ENCODE measurements at regions not wholly inside any gene's neighbourhood (a gene's known extent, or its start where the extent isn't known, plus 50 kb on each side); places are given as distances from the start of the nearest gene placed in this dataset.

DNA sequence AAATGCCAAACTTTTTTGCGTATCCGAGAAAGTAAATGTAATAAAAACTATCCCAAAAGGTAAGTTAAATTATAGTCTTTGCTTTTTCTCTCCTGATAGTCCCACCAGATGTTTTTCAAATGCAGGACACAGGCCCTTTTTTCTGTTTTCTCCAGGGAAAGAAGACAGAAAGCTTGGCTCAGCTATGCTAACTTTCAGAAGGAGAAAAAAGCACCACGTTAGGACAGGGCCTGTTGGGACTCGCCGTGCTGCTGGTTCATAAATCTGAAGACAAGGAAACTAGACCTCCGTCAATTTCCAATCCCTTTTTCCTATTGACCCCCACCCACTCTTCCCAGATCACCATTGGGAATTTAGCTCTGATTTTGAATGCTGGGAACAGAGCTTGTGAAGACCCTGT lies 220.9 kb upstream of the SFRP2 start:
- TF ChIP-seq, protein P1, sequence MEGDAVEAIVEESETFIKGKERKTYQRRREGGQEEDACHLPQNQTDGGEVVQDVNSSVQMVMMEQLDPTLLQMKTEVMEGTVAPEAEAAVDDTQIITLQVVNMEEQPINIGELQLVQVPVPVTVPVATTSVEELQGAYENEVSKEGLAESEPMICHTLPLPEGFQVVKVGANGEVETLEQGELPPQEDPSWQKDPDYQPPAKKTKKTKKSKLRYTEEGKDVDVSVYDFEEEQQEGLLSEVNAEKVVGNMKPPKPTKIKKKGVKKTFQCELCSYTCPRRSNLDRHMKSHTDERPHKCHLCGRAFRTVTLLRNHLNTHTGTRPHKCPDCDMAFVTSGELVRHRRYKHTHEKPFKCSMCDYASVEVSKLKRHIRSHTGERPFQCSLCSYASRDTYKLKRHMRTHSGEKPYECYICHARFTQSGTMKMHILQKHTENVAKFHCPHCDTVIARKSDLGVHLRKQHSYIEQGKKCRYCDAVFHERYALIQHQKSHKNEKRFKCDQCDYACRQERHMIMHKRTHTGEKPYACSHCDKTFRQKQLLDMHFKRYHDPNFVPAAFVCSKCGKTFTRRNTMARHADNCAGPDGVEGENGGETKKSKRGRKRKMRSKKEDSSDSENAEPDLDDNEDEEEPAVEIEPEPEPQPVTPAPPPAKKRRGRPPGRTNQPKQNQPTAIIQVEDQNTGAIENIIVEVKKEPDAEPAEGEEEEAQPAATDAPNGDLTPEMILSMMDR (conservative IDR thresholded peaks at IDR 0.05; ENCODE audit: low read length), result no peak
- no peak for TF ChIP-seq EZH2phosphoT487 (IDR thresholded peaks at IDR 0.05; ENCODE audit: borderline replicate concordance, low read depth, low read length)

Measured in OCI-LY7 (cell line).